Dendritic cell treated with granulocyte-macrophage colony-stimulating factor and Interleukin-4, amounts not matched to agents 40 ng/mL and 50 ng/mL, for 4 days (primary cell): ENCODE measurements at regions not wholly inside any gene's neighbourhood (a gene's known extent, or its start where the extent isn't known, plus 50 kb on each side); places are given as distances from the start of the nearest gene placed in this dataset.

Source experiments
- H3K27ac Mint-ChIP-seq: one replicate; pipeline ENCODE4 v1.8.0; 2022; ENCODE audit warnings: mild to moderate bottlenecking, mixed read lengths
- H3K27me3 Mint-ChIP-seq: one replicate; pipeline ENCODE4 v1.8.0; 2022; ENCODE audit warnings: mild to moderate bottlenecking, mixed read lengths
- H3K36me3 Mint-ChIP-seq: one replicate; pipeline ENCODE4 v1.8.0; 2022; ENCODE audit warnings: low read depth, mixed read lengths
- H3K4me1 Mint-ChIP-seq: one replicate; pipeline ENCODE4 v1.8.0; 2022; ENCODE audit warnings: low read depth, mixed read lengths
- H3K4me3 Mint-ChIP-seq: one replicate; pipeline ENCODE4 v1.8.0; 2022; ENCODE audit warnings: mild to moderate bottlenecking, moderate library complexity, mixed read lengths
- H3K9me3 Mint-ChIP-seq: one replicate; pipeline ENCODE4 v1.8.0; 2022; ENCODE audit warnings: mixed read lengths
- intact Hi-C: fragments of 100-400 bp; cut with micrococcal nuclease; formaldehyde crosslinking; loops from one replicate; pipeline ENCODE4 v1.15.0; 2022

DNA sequence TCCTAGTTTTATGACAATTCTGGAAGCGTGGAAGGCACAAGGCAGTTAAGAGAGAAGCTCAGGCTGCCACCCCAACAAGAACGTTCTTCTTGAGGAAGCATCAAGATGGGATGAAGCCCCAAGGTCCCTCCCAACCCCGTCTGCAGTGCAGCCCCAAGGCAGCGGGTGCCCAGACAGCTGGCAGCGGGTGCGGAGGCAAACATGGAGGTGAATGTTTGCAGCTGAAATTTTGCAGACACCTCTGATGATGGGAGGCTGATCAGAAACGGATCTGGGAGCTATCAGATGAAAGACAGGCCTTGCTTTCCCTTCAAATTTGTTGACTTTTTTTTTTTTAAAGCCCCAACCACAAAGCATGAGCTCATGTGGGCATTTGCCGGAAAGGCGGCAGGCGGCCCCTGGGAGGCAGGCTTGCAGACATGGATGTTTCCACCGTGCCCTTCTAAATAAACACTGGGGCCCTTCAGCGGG is 230.7 kb upstream of the RTL1 start:
- Mint-ChIP-seq H3K36me3 (no peaks in the 10 kb centered on the region), H3K9me3 (no peaks in the 10 kb centered on the region), H3K4me3 (no peak overlapping the region), H3K4me1 (peaks cover 6% of the 10 kb centered on the region), H3K27ac (no peak overlapping the region), H3K27me3 (peaks cover 18% of the 10 kb centered on the region)
- intact Hi-C loops, result no loop called here

DNA sequence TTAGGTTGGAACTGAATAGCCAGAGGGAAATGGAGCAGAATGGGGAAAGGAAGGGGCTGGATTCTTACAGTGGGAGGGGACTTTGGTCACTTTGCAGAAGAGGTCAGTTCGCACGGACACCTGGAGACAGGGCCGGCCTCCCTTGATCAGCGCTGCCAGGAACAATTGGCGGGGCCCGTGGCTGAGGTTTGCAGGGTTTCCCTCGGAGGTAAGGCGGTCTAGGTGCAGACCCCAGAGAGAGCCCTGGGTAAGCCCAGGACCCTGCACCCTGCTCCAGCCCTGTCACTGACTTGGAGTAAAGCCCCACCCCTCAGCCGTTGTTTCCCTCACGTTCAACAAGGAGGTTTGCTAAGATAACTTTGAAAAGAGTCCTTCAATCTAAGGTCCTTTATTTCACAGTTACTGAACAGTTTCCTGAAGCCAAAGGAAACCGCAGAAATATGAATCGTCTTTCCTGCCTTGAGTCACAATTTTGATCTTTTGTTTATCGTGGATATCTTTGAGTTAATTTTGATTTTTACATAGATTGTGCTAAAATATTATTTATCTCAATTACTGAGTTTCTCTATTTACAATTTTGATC is 231.4 kb upstream of the RTL1 start:
- intact Hi-C loops, result no loop called here
- H3K4me1 Mint-ChIP-seq, result peaks cover 6% of the 10 kb centered on the region
- no peak overlapping the region for H3K4me3 Mint-ChIP-seq
- no peaks in the 10 kb centered on the region for H3K36me3 Mint-ChIP-seq
- H3K27me3 Mint-ChIP-seq, result peaks cover 12% of the 10 kb centered on the region
- H3K27ac Mint-ChIP-seq, result no peak overlapping the region
- H3K9me3 Mint-ChIP-seq, result no peaks in the 10 kb centered on the region

DNA sequence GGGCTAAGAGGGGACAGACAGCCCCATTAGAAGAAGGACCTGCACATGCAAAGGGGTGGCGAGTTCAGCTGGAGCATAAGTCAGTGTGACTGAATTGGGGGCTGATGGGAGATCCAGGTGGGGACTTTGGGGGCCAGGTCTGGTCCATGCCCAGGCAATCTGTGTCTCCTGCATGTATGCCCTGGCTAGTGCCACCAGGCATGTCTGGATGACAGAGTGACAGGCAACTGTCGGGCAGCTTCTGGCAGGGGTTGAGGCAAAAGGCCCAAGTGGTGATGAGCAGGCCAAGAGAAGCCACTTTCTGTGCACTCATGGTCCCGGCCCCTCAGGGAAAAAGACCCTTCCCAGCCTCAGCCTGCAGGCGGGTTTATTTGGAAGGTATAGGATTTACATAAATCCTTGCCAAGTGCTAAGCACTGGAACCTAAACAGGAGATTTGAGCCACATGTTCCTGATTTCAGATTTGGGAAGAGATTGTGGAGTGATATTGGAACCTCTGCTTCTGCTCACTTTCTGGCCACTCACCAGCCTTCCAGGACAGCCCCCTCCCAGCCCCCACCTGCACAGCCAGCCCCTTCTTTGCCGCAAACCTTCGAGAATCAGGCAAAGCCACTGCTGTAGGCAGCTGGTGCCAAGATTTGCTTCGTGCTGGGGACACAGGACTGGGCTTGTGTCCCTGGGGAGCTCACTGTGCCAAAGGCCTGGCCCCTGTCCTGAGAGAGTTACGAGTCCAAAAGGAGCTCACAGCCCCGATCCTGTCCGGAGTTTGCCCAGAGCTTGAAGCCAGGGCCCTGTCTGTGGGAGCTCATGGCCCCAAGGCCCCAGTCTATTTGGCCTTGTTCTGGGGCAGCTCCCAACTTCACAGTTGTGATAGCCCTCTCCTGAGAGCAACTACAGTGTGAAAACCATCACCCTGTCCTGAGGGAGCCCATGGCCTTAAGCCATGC is 232.5 kb upstream of the RTL1 start:
- Mint-ChIP-seq H3K4me3 (no peak overlapping the region), H3K9me3 (peaks cover 8% of the 10 kb centered on the region), H3K27me3 (peaks cover 6% of the 10 kb centered on the region), H3K27ac (no peak overlapping the region), H3K4me1 (peaks cover 6% of the 10 kb centered on the region), H3K36me3 (no peaks in the 10 kb centered on the region)
- intact Hi-C loops, result no loop called here

DNA sequence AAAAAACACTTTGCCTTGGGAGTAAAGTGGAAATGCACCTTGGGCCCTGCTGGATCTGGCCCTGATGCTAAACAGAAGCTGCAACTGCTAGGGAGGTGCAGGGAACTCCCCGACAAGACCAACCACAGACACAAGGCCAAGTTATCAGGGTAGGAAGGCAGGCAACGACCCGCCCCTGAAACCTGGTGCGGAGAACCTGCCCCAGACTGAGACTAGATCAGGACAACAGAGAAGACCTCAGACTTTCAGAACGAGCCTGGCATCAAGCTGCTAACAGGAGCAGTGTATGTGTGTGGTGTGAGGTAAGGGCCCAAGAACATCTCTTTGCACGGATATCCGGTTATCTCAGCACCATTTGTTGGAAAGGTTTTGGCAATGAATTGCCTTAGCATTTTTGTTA is 233.7 kb upstream of the RTL1 start:
- Mint-ChIP-seq H3K27ac (no peak overlapping the region), H3K27me3 (peaks cover 10% of the 10 kb centered on the region), H3K36me3 (no peaks in the 10 kb centered on the region), H3K4me3 (no peak overlapping the region), H3K4me1 (peaks cover 6% of the 10 kb centered on the region), H3K9me3 (peaks cover 17% of the 10 kb centered on the region)
- intact Hi-C loops, result no loop called here

DNA sequence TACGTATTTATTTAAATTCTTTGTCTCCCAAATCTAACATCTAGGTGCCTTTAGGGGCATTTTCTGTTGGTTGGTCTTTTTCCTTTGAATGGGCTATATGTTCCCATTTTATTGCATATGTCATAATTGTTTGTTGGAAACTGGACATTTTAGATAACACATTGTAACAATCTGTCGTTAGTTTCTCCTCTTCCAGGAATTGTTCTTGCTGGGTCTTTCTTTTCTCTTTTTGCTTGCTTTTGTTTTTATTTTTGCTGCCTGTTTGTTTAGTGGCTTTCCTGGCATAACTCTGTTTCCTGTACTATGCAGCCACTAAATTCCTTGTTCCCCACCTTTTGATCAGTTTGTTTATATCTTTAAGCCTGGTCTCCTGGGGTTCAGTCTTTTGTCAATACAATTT is 244.3 kb upstream of the RTL1 start:
- Mint-ChIP-seq H3K4me1 (no peaks in the 10 kb centered on the region), H3K27me3 (peaks cover 10% of the 10 kb centered on the region), H3K9me3 (peaks cover 6% of the 10 kb centered on the region), H3K4me3 (no peak overlapping the region), H3K27ac (no peak overlapping the region), H3K36me3 (no peaks in the 10 kb centered on the region)
- intact Hi-C loops, result no loop called here

DNA sequence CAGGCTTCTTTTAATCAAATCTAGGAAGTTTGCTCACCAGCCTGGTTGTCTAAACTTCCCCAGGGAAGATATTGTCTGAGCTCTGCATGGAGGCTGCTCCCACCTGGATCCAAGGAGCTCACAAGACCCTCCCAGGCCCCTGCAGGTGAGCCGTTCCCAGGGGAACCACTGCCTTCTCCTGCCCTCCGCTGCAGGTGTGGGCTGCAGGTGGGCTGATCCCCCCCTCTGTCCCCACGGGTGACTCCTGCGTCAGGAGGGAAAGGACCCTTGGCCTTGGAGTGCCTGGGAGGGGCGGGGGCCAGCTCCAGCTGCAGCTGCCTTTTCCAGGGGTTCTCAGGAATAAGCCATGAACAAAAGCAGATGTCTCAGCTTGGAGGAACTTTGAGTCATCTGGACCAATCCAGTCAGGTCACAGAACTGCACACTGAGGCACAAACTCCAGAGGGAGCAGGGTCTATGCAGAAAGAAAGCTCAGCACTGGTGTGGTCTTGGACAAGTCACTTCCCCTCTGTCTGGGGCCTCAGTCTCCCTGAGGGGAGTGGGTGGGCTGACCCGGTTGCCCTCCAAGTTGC is 246.6 kb upstream of the RTL1 start:
- Mint-ChIP-seq H3K4me3 (no peak overlapping the region), H3K27ac (no peak overlapping the region), H3K27me3 (peaks cover 16% of the 10 kb centered on the region), H3K9me3 (no peaks in the 10 kb centered on the region), H3K36me3 (no peaks in the 10 kb centered on the region), H3K4me1 (no peaks in the 10 kb centered on the region)
- intact Hi-C loops, result no loop called here

DNA sequence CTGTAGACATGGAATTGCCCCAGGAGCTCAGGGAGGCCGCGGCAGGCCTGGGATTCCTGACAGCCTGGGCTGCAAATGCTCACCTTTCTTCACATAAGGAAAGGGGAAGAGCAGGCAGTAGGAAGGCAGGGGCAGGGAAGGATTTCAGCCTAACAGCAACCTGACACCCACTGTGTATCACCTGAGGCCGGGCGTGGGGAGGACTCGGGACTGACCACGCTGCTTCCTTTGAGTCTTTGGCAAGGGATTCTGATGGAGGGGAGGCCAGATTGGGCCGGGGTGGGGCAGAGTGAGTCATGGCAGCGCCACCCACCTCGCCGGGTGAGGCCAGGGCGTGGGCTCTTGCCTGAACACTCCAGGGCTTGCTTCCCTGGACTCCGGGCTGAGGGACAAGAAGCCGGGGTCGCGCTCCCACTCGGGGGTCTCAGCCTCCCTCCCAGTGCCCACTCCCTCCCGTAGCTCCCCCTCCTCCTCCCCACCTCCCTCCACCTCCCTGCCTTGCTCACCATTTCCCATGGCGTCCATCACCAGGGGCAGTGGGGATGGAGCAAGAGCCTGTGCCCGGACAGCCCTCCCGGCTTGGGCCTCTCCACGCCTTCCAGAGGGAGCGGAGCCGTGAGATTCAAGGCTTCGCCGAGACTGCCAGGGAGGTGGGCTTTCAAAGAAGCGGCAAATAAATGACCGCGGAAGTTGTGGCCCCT is 247.9 kb upstream of the RTL1 start:
- Mint-ChIP-seq H3K4me1 (no peaks in the 10 kb centered on the region), H3K9me3 (no peaks in the 10 kb centered on the region), H3K36me3 (no peaks in the 10 kb centered on the region), H3K4me3 (no peak overlapping the region), H3K27ac (no peak overlapping the region), H3K27me3 (peaks cover 16% of the 10 kb centered on the region)
- intact Hi-C loops, result no loop called here

DNA sequence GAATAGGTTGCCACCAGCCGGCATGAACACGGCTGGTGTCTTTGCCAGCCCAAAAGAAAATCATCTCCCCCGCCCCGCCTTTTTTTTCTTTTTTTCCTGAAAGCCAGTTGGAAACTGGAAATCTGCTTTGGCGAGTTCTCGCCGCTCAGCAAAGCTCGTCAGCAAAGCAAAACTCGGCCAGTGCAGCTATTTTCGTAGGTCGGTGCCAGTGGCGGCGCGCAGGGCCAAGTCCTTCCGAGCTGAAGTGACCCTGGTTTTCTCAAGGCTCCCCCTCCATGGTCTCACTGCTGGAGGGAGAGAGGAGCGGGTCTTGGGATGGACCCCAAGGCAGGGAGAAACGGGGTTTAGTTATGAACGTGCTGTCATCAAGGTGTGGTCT is 248.4 kb upstream of the RTL1 start:
- peaks cover 16% of the 10 kb centered on the region for H3K27me3 Mint-ChIP-seq
- no peak overlapping the region for H3K4me3 Mint-ChIP-seq
- intact Hi-C loops, result no loop called here
- H3K27ac Mint-ChIP-seq, result no peak overlapping the region
- no peaks in the 10 kb centered on the region for H3K36me3 Mint-ChIP-seq
- no peaks in the 10 kb centered on the region for H3K9me3 Mint-ChIP-seq
- H3K4me1 Mint-ChIP-seq, result no peaks in the 10 kb centered on the region

DNA sequence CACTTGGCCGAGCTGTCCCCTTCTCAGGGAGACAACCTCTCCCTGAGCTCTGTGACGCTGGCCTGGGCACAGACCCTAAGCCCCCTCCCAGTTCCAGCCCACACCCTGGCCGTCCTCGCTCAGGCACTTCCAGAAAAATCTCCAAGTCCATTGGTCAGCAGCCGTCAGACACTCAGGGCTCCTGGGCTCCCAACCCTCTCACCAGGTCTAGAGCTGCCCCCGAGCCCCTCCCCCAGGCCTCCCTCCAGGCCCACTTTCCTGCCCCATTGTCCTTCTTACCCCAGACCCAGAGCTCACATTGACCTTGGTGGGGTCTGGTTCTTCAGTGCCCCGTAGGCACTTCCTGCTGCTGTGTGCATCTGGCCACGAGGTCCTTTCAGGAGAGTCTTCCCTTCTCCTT is 249.3 kb upstream of the RTL1 start:
- Mint-ChIP-seq H3K36me3 (no peaks in the 10 kb centered on the region), H3K9me3 (no peaks in the 10 kb centered on the region), H3K27ac (no peak overlapping the region), H3K4me1 (no peaks in the 10 kb centered on the region), H3K27me3 (peaks cover 16% of the 10 kb centered on the region), H3K4me3 (no peak overlapping the region)
- intact Hi-C loops, result no loop called here

DNA sequence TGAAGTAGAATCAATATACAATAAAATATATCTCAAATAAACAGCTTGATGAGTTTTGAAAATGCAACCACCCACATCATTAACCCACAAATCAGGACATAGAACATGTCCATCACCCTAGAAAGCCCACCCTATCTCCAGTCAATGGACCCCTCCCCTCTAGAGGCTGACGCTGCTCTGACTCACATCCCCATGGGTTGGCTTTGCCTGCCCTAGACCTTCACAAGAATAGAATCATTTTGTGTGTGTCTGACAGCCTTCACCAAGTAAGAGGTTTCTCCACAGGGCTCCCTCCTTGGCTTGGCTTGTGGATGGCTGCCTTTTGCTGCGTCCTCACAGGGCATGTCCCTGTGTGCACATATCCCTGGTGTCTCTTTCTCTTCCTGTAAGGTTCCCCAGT is 250.2 kb upstream of the RTL1 start:
- H3K27me3 Mint-ChIP-seq, result peaks cover 14% of the 10 kb centered on the region
- H3K4me1 Mint-ChIP-seq, result no peaks in the 10 kb centered on the region
- H3K36me3 Mint-ChIP-seq, result no peaks in the 10 kb centered on the region
- intact Hi-C loops, result no loop called here
- H3K27ac Mint-ChIP-seq, result no peak overlapping the region
- no peaks in the 10 kb centered on the region for H3K9me3 Mint-ChIP-seq
- H3K4me3 Mint-ChIP-seq, result no peak overlapping the region

DNA sequence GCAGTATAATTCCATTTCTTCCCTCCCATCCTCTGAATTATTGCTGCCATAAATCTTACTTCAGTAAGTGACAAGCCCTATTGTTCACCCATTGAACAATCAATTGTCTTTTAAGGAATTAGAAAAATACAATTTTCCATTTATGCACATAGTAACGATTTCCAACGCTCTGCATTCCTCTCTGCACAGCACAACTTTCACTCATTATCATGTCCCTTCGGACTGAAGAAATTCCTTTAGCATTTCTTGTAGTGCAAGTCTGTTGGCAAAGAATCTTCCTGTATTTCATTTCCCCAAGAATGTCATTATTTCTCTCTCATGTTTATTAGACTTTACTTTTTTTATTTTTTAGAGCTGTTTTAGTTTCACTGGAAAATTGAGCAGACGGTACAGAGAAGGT is 252.1 kb upstream of the RTL1 start:
- intact Hi-C loops, result no loop called here
- Mint-ChIP-seq H3K27me3 (peaks cover 11% of the 10 kb centered on the region), H3K27ac (no peak overlapping the region), H3K4me1 (no peaks in the 10 kb centered on the region), H3K4me3 (no peak overlapping the region), H3K36me3 (no peaks in the 10 kb centered on the region), H3K9me3 (no peaks in the 10 kb centered on the region)

DNA sequence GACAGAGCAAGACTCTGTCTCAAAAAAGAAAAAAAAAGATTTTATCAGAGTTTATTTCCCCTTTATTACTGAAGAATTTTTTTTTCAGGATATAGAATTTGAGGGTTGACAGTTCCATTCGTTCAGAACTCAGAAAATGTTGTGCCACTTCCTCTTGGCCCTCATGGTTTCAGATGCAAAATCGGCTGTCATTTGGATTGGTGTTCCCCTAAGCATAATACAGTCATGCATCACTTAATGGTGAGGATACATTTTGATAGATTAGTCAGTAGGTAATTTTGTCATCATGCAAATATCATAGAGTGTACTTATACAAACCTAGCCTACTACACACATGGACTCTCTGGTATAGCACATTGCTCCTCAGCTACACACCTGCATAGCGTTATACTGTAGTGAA is 263.9 kb upstream of the RTL1 start:
- H3K4me3 Mint-ChIP-seq, result no peak overlapping the region
- H3K27me3 Mint-ChIP-seq, result no peaks in the 10 kb centered on the region

DNA sequence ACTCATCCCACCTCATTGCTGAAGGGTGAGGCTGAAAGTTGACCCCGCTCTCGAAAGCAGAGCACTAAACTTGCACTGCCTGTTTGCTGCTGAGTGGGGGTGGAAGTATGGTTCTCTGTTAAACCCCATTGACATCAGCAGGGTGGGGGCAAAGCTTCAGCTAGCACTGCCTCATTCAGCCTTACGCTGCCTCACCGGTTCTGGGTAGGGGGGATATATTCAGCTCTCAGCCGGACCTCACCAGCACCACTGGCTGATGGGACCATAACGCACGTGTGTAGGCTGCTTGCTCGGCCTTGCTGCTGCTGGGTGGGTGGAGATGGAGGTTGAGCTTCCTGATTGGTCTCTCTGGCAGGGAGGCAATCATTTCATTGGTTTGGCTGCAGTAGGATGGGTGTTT is 265.7 kb upstream of the RTL1 start:
- Mint-ChIP-seq H3K36me3 (no peaks in the 10 kb centered on the region), H3K4me3 (no peak overlapping the region), H3K4me1 (no peaks in the 10 kb centered on the region), H3K9me3 (peaks cover 33% of the 10 kb centered on the region), H3K27me3 (no peaks in the 10 kb centered on the region), H3K27ac (no peak overlapping the region)
- intact Hi-C loops, result no loop called here

More for the DNA sequence above, 263.9 kb upstream of the RTL1 start:
- Mint-ChIP-seq H3K4me1 (no peaks in the 10 kb centered on the region), H3K36me3 (no peaks in the 10 kb centered on the region), H3K27ac (no peak overlapping the region), H3K9me3 (peaks cover 33% of the 10 kb centered on the region)
- intact Hi-C loops, result no loop called here

DNA sequence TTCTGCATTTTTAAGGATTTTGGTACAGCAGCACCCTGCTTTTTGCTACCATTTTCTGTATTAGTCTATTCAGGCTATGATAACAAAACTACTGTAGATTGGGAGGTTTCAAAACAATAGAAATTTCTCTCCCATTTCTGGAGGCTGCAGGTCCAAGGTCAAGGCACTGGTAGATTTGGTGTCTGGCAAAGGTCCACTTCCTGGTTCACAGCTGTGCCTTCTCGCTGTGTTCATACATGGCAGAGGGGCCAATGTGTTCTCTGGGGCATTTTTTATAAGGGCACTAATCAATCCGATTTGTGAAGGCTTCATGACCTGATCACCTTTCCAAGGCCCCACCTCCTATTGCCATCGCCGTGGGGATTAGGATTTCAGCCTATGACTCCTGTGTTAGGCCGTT is 268.1 kb upstream of the RTL1 start:
- Mint-ChIP-seq H3K4me3 (no peak overlapping the region), H3K27ac (no peak overlapping the region), H3K27me3 (no peaks in the 10 kb centered on the region), H3K9me3 (peaks cover 33% of the 10 kb centered on the region), H3K4me1 (no peaks in the 10 kb centered on the region), H3K36me3 (no peaks in the 10 kb centered on the region)
- intact Hi-C loops, result no loop called here
